B cell (primary cell): ENCODE measurements at regions not wholly inside any gene's neighbourhood (a gene's known extent, or its start where the extent isn't known, plus 50 kb on each side); places are given as distances from the start of the nearest gene placed in this dataset.

ENCODE experiments used
- ATAC-seq: fragments of 200-7000 bp; cut with Tn5 transposase; one replicate; pipeline ENCODE4 v1.10.0; 2021; ENCODE audit warnings: low read depth, mild to moderate bottlenecking, moderate number of reproducible peaks, moderate library complexity
- CTCF ChIA-PET: fragments of 350-600 bp; sonication (Branson Sonifier 250); formaldehyde crosslinking; loops from one replicate; lab custom pipeline; 2021; ENCODE audit warnings: antibody characterized with exemption, inconsistent platforms; lab: Charles Lee
- POLR2A ChIA-PET: fragments of 350-600 bp; sonication (Branson Sonifier 250); formaldehyde crosslinking; loops from one replicate; lab custom pipeline; 2021; ENCODE audit warnings: antibody characterized with exemption; lab: Charles Lee
- DNase-seq: peaks from one replicate; pipeline ENCODE4 v3.0.0; 2013
- H2AFZ ChIP-seq: 2 replicates; pipeline ENCODE4 v1.6.1; 2012; ENCODE audit warnings: mild to moderate bottlenecking, low read depth, low read length; ENCODE audit not compliant: insufficient read depth, poor library complexity, severe bottlenecking
- H3K27ac ChIP-seq, 2 donors: 1 replicate in 1 of 2; 2 replicates in 1 of 2; pipeline ENCODE4 v1.5.1; 2012 to 2013; ENCODE audit warnings: low read length in 2 of 2, mild to moderate bottlenecking in 2 of 2, moderate library complexity in 1 of 2
- H3K27me3 ChIP-seq, 4 experiments: fragments of 200-600 bp in 1 of 4; sonication (generic) in 1 of 4; replicated peaks in 1 of 4; 1 replicate in 2 of 4; 2 replicates in 2 of 4; pipeline versions ENCODE4 v1.6.1 to v1.7.0; 2013 to 2016; ENCODE audit warnings: low read length in 3 of 4, mild to moderate bottlenecking in 2 of 4, mixed read lengths in 1 of 4, moderate library complexity in 1 of 4; ENCODE audit not compliant: insufficient read depth in 4 of 4, control insufficient read depth in 3 of 4; ENCODE audit errors: control extremely low read depth in 1 of 4
- H3K36me3 ChIP-seq, 2 experiments: replicated peaks in 1 of 2; 1 replicate in 1 of 2; 2 replicates in 1 of 2; pipeline versions ENCODE4 v1.6.1 to v1.7.1; 2013; ENCODE audit warnings: low read length in 1 of 2; ENCODE audit not compliant: insufficient read depth in 2 of 2, control insufficient read depth in 1 of 2; ENCODE audit errors: control extremely low read depth in 1 of 2, extremely low read depth in 1 of 2
- H3K4me1 ChIP-seq, 2 donors: fragments of 200-600 bp in 1 of 2; sonication (generic) in 1 of 2; 1 replicate in 1 of 2; 2 replicates in 1 of 2; pipeline versions ENCODE4 v1.5.1 to v1.6.1; 2013 to 2017; ENCODE audit warnings: low read length in 2 of 2; ENCODE audit not compliant: control insufficient read depth in 2 of 2, insufficient read depth in 2 of 2
- H3K4me2 ChIP-seq: replicated peaks from 2 replicates; pipeline ENCODE3; 2012; ENCODE audit warnings: mild to moderate bottlenecking, low read depth, low read length; ENCODE audit not compliant: poor library complexity, severe bottlenecking
- H3K4me3 ChIP-seq, 5 experiments: fragments of 200-600 bp in 1 of 5; sonication (generic) in 1 of 5; 1 replicate in 3 of 5; 2 replicates in 2 of 5; pipeline versions ENCODE4 v1.5.1 to v1.7.0; 2011 to 2016; ENCODE audit warnings: low read length in 4 of 5, mild to moderate bottlenecking in 4 of 5, low read depth in 2 of 5, control low read depth in 1 of 5, moderate library complexity in 1 of 5; ENCODE audit not compliant: insufficient read depth in 1 of 5; ENCODE audit errors: control extremely low read depth in 1 of 5, extremely low read depth in 1 of 5
- H3K79me2 ChIP-seq: fragments of 200-600 bp; sonication (generic); one replicate; pipeline ENCODE4 v1.6.0; 2016; ENCODE audit warnings: low read length; ENCODE audit not compliant: control insufficient read depth, insufficient read depth
- H3K9ac ChIP-seq: fragments of 200-600 bp; sonication (generic); 2 replicates; pipeline ENCODE4 v1.6.1; 2017; ENCODE audit warnings: mild to moderate bottlenecking, low read length, moderate library complexity
- H3K9me3 ChIP-seq, 3 donors: one replicate each; pipeline versions ENCODE4 v1.6.1 to v1.7.1; 2013; ENCODE audit warnings: low read length in 2 of 3; ENCODE audit not compliant: control insufficient read depth in 2 of 3, insufficient read depth in 1 of 3; ENCODE audit errors: control extremely low read depth in 1 of 3
- H4K20me1 ChIP-seq: 2 replicates; pipeline ENCODE4 v1.6.0; 2012; ENCODE audit warnings: mild to moderate bottlenecking, low read length; ENCODE audit not compliant: insufficient read depth, control insufficient read depth, poor library complexity, severe bottlenecking
- H3K27ac Mint-ChIP-seq: one replicate; pipeline ENCODE4 v1.8.0; 2021; ENCODE audit warnings: mixed read lengths
- H3K27me3 Mint-ChIP-seq: one replicate; pipeline ENCODE4 v1.8.0; 2021; ENCODE audit warnings: mixed read lengths
- H3K4me1 Mint-ChIP-seq: one replicate; pipeline ENCODE4 v1.8.0; 2021; ENCODE audit warnings: mixed read lengths
- H3K4me3 Mint-ChIP-seq: one replicate; pipeline ENCODE4 v1.8.0; 2021; ENCODE audit warnings: mixed read lengths
- H3K9me3 Mint-ChIP-seq: one replicate; pipeline ENCODE4 v1.8.0; 2022; ENCODE audit warnings: mixed read lengths; ENCODE audit not compliant: insufficient read depth
- EZH2 ChIP-seq: IDR thresholded peaks from 2 replicates; pipeline ENCODE4 v1.6.1; 2012; ENCODE audit warnings: borderline replicate concordance, low read depth, mild to moderate bottlenecking, moderate library complexity, low read length; ENCODE audit not compliant: insufficient read depth, poor library complexity, severe bottlenecking
- WGBS: methylation state at CpG from one replicate; pipeline ENCODE4 v1.1.5; 2013; ENCODE audit warnings: missing lambda C conversion rate; ENCODE audit not compliant: insufficient coverage; 5-methylcytosine and 5-hydroxymethylcytosine counted together
- intact Hi-C: fragments of 100-400 bp; cut with micrococcal nuclease; formaldehyde crosslinking; loops from one replicate; pipeline ENCODE4 v1.10.0; 2022
- TF ChIP-seq, protein P1 (sequence below): fragments of 200-600 bp; IDR thresholded peaks from one replicate; pipeline ENCODE4 v1.8.0; 2022; ENCODE audit warnings: antibody characterized with exemption, mild to moderate bottlenecking

DNA sequence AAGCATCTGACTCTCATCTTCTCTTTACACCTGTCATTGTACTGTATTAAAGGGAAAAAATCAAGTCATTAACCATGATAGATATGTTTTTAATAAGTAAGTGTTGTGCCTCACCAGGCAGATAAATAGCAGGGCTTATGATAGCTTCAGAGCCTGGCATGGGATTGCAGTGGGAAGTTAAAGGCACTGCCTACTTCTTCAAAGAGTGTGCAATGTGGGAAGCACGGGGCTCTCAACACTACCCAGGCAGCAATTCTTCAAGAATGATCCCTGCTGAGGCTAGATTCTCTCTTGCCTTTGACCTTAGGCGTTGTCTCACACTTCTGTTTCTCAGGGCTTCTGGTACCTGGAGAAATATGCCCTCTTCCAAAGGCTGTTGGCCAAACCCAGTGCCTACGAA lies 297.3 kb downstream of the MAF start:
- H3K4me3 ChIP-seq: no peak overlapping the region
- no peak overlapping the region for H3K27ac Mint-ChIP-seq
- H3K79me2 ChIP-seq: no peaks in the 10 kb centered on the region
- CTCF ChIA-PET: no interaction called here
- no peaks in the 10 kb centered on the region for H3K4me1 ChIP-seq
- no peaks in the 10 kb centered on the region for H3K9me3 Mint-ChIP-seq
- POLR2A ChIA-PET: no interaction called here
- H3K4me2 ChIP-seq: no peak overlapping the region
- H3K36me3 ChIP-seq: no peaks in the 10 kb centered on the region
- H3K4me3 Mint-ChIP-seq: no peak overlapping the region
- no peak for ATAC-seq
- H2AFZ ChIP-seq: no peak overlapping the region
- peaks cover 23% of the 10 kb centered on the region for H3K27me3 Mint-ChIP-seq
- no peaks in the 10 kb centered on the region for H3K4me1 Mint-ChIP-seq
- peaks cover 0 to 9% (median 0%) of the 10 kb centered on the region in 4 experiments for H3K27me3 ChIP-seq
- intact Hi-C loops: no loop called here
- no peaks in the 10 kb centered on the region for H3K9me3 ChIP-seq
- H4K20me1 ChIP-seq: no peaks in the 10 kb centered on the region
- no peak for TF ChIP-seq EZH2
- TF ChIP-seq, protein P1, sequence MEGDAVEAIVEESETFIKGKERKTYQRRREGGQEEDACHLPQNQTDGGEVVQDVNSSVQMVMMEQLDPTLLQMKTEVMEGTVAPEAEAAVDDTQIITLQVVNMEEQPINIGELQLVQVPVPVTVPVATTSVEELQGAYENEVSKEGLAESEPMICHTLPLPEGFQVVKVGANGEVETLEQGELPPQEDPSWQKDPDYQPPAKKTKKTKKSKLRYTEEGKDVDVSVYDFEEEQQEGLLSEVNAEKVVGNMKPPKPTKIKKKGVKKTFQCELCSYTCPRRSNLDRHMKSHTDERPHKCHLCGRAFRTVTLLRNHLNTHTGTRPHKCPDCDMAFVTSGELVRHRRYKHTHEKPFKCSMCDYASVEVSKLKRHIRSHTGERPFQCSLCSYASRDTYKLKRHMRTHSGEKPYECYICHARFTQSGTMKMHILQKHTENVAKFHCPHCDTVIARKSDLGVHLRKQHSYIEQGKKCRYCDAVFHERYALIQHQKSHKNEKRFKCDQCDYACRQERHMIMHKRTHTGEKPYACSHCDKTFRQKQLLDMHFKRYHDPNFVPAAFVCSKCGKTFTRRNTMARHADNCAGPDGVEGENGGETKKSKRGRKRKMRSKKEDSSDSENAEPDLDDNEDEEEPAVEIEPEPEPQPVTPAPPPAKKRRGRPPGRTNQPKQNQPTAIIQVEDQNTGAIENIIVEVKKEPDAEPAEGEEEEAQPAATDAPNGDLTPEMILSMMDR: no peak
- no CpG with 5 or more reads among the region's 3 CpGs for WGBS
- H3K9ac ChIP-seq: no peak overlapping the region
- no peak overlapping the region for H3K27ac ChIP-seq
- DNase-seq: no peak

DNA sequence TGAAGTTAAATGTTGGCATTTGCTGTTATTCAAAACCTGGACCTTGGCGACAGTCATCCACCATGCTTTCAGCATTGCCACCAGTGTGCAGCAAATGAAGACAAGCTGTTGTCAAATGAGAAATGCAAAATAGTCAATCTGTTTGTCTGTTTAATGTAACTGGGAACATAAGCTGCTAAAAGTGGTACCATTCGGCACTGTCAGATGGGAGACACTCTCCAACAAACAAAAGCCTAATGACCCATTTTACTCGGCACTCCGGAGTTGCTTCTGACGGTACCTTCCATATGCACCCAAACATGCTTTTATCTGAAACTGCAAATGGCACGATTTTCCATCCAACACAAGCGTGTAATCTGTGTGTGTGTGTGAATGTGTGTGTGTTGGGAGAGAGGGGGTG lies 297.8 kb downstream of the MAF start:
- Mint-ChIP-seq H3K4me3 (no peak overlapping the region), H3K4me1 (no peaks in the 10 kb centered on the region), H3K27me3 (peaks cover 27% of the 10 kb centered on the region), H3K9me3 (no peaks in the 10 kb centered on the region), H3K27ac (no peak overlapping the region)
- ChIA-PET POLR2A (no interaction called here), CTCF (no interaction called here)
- Histone ChIP-seq H4K20me1 (no peaks in the 10 kb centered on the region), H3K27me3 (peaks cover 0 to 11% (median 0%) of the 10 kb centered on the region in 4 experiments), H3K4me2 (no peak overlapping the region), H2AFZ (no peak overlapping the region), H3K36me3 (no peaks in the 10 kb centered on the region), H3K4me3 (no peak overlapping the region), H3K79me2 (no peaks in the 10 kb centered on the region), H3K9ac (no peak overlapping the region), H3K9me3 (no peaks in the 10 kb centered on the region), H3K4me1 (no peaks in the 10 kb centered on the region), H3K27ac (no peak overlapping the region)
- ATAC-seq: no peak
- intact Hi-C loops: no loop called here
- WGBS: 89% methylated on average over 1 of the region's 7 CpGs
- TF ChIP-seq, protein P1: no peak
- no peak for TF ChIP-seq EZH2
- DNase-seq: no peak
